Epithelial cell of esophagus (primary cell): ENCODE measurements at regions not wholly inside any gene's neighbourhood (a gene's known extent, or its start where the extent isn't known, plus 50 kb on each side); places are given as distances from the start of the nearest gene placed in this dataset.
A peak's percentile ranks its signal among the peaks of the same experiment; 100 is the strongest.
"Not testable (repeated sequence)": the region's sequence is repeated elsewhere in the genome, so short reads cannot be mapped to it uniquely, and the experiment has no call there.

Source experiments
- DNase-seq: peaks from one replicate; pipeline ENCODE4 v3.0.0; 2010; ENCODE audit warnings: low read depth
- H3K4me3 ChIP-seq: 2 replicates; pipeline ENCODE4 v1.5.1; 2011; ENCODE audit warnings: mild to moderate bottlenecking, low read length, control low read depth
- TF ChIP-seq, protein P1 (sequence below): IDR thresholded peaks from 2 replicates; pipeline ENCODE4 v1.5.1; 2011; ENCODE audit warnings: low read depth, mild to moderate bottlenecking, low read length, control low read depth, inconsistent platforms; ENCODE audit not compliant: insufficient read depth; ENCODE audit errors: missing control alignments

GRCh38 chr4:43607400-43607799 lies 714.9 kb downstream of the GRXCR1 start:
- H3K4me3 ChIP-seq: no peak overlapping the region
- TF ChIP-seq, protein P1, sequence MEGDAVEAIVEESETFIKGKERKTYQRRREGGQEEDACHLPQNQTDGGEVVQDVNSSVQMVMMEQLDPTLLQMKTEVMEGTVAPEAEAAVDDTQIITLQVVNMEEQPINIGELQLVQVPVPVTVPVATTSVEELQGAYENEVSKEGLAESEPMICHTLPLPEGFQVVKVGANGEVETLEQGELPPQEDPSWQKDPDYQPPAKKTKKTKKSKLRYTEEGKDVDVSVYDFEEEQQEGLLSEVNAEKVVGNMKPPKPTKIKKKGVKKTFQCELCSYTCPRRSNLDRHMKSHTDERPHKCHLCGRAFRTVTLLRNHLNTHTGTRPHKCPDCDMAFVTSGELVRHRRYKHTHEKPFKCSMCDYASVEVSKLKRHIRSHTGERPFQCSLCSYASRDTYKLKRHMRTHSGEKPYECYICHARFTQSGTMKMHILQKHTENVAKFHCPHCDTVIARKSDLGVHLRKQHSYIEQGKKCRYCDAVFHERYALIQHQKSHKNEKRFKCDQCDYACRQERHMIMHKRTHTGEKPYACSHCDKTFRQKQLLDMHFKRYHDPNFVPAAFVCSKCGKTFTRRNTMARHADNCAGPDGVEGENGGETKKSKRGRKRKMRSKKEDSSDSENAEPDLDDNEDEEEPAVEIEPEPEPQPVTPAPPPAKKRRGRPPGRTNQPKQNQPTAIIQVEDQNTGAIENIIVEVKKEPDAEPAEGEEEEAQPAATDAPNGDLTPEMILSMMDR: no peak
- no peak for DNase-seq

DNA sequence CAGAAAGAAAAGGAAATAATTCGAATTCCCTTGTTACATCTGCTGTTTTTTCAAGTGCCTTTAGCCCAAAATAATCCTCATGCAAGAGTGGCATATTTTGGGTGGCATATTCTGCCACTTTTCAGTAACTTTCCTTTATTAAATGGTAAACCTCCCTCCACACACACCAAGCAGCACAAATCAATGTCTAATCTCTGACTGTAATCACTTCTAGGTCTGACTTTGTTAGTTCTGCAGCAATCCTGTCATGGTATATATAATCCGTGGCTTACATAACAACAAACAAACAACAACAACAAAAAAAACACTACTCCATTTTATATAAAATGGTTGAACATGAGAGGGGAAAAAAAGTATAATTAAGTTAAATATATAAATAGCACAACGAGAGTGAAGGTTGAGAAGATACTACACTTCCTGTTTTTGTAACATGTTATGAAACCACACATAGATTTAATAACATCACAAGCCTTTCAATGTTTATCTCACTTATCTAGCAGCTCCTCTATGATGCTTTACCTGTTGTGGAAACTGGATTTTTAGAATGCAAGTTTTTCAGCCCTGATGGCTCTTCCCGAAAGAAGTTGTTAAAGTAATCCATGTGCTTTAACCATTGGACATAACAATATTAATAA lies 715.4 kb downstream of the GRXCR1 start:
- DNase-seq: no peak
- TF ChIP-seq, protein P1: no peak

GRCh38 chr4:43619219-43619618 lies 726.7 kb downstream of the GRXCR1 start:
- peak; percentile 23 for DNase-seq
- no peak overlapping the region for H3K4me3 ChIP-seq
- TF ChIP-seq, protein P1: no peak

More for the DNA sequence above, 715.4 kb downstream of the GRXCR1 start:
- H3K4me3 ChIP-seq: no peak overlapping the region

DNA sequence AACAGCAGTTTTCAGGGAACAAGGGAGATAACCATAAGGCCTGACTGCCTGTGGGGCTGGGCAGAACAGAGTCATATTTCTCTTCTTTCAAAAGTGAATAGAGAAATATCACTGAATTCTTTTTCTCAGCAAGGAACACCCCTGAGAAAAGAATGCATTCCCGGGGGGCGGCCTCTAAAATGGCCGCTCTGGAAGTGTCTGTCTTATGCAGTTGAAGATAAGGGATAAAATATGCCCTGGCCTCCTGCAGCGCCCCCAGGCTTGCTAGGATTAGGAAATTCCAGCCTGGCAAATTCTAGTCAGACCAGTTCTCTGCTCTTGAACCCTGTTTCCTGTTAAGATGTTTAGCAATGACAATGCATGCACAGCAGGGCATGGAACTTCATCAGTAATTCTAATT lies 745.4 kb downstream of the GRXCR1 start:
- H3K4me3 ChIP-seq, DNase-seq: not testable (repeated sequence)

GRCh38 chr4:43651991-43652390 lies 759.5 kb downstream of the GRXCR1 start:
- DNase-seq: peak; percentile 55
- TF ChIP-seq, protein P1: no peak
- H3K4me3 ChIP-seq: no peak overlapping the region

GRCh38 chr4:43659547-43659946 lies 767.0 kb downstream of the GRXCR1 start:
- H3K4me3 ChIP-seq, DNase-seq: not testable (repeated sequence)

DNA sequence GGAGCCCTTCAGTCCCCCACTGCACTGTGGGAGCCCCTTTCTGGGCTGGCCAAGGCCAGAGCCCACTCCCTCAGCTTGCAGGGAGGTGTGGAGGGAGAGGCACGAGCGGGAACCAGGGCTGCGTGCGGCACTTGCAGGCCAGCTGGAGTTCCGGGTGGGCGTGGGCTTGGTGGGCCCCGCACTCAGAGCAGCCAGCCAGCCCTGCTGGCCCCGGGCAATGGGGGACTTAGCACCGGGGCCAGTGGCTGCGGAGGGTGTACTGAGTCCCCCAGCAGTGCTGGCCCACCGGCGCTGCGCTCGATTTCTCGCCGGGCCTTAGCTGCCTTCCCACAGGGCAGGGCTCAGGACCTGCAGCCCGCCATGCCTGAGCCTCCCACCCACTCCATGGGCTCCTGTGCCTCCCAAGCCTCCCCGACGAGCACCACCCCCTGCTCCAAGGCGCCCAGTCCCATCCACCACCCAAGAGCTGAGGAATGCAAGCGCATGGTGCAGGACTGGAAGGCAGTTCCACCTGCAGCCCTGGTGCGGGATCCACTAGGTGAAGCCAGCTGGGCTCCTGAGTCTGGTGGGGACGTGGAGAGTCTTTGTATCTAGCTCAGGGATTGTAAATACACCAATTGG lies 776.2 kb downstream of the KCTD8 start:
- DNase-seq: not testable (repeated sequence)

DNA sequence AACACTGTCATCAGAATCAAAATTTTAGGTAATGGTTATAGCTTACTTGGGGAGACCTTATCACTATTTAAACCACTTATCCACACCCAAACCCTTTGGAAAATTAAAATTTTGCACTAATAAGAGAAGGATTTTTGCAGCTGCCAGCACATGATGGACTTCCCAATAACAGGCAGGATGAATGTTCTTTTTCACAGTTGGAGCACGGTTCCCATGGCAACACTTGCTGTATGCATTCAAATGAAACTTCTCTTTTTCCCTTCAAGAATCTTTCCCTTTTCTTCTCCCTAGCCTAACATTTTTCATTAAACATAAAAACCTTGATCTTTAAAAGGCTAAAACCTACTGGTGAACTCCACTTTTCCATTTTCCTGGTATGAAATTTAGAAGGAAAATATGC lies 768.2 kb downstream of the KCTD8 start:
- TF ChIP-seq, protein P1: no peak
- no peak for DNase-seq

More for the DNA sequence above, 776.2 kb downstream of the KCTD8 start:
- not testable (repeated sequence) for H3K4me3 ChIP-seq

More for the DNA sequence above, 768.2 kb downstream of the KCTD8 start:
- no peak overlapping the region for H3K4me3 ChIP-seq
